ACC112 (cell line): ENCODE measurements at regions not wholly inside any gene's neighbourhood (a gene's known extent, or its start where the extent isn't known, plus 50 kb on each side); places are given as distances from the start of the nearest gene placed in this dataset.
A peak's percentile ranks its signal among the peaks of the same experiment; 100 is the strongest.

ENCODE experiments used
- H2AFZ ChIP-seq: fragments of 200-600 bp; sonication (generic); one replicate; pipeline ENCODE4 v1.6.0; 2017; ENCODE audit warnings: antibody characterized with exemption, low read length; ENCODE audit not compliant: unreplicated experiment
- H3K27ac ChIP-seq: fragments of 200-600 bp; sonication (generic); 2 replicates; pipeline ENCODE4 v1.5.1; 2014; ENCODE audit warnings: low read depth, mild to moderate bottlenecking, antibody characterized with exemption, low read length, moderate library complexity
- H3K27me3 ChIP-seq: fragments of 200-600 bp; sonication (generic); 2 replicates; pipeline ENCODE4 v1.6.1; 2014; ENCODE audit warnings: mild to moderate bottlenecking, antibody characterized with exemption, low read length, moderate library complexity, mixed read lengths; ENCODE audit not compliant: insufficient read depth
- H3K36me3 ChIP-seq: fragments of 200-600 bp; sonication (generic); 2 replicates; pipeline ENCODE4 v1.6.1; 2016; ENCODE audit warnings: mild to moderate bottlenecking, antibody characterized with exemption, low read length, moderate library complexity, mixed read lengths; ENCODE audit not compliant: insufficient read depth
- H3K4me1 ChIP-seq: fragments of 200-600 bp; sonication (generic); one replicate; pipeline ENCODE4 v1.6.1; 2016; ENCODE audit warnings: low read length, mixed read lengths; ENCODE audit not compliant: insufficient read depth, unreplicated experiment, control insufficient read depth
- H3K4me3 ChIP-seq: fragments of 200-600 bp; sonication (generic); 2 replicates; pipeline ENCODE4 v1.5.1; 2014; ENCODE audit warnings: mild to moderate bottlenecking, low read depth, low read length
- H3K79me2 ChIP-seq: fragments of 200-600 bp; sonication (generic); one replicate; pipeline ENCODE4 v1.6.0; 2016; ENCODE audit warnings: low read length; ENCODE audit not compliant: control insufficient read depth, unreplicated experiment, insufficient read depth

GRCh38 chr4:66357316-66357715 is 687.0 kb upstream of the EPHA5 start:
- Histone ChIP-seq H3K27ac (no peak overlapping the region), H3K4me3 (no peak overlapping the region), H3K79me2 (no peaks in the 10 kb centered on the region), H3K4me1 (peaks cover 3% of the 10 kb centered on the region), H3K36me3 (no peaks in the 10 kb centered on the region), H3K27me3 (no peaks in the 10 kb centered on the region), H2AFZ (peak overlapping the region; percentile 6)

GRCh38 chr4:66355328-66355727 is 685.0 kb upstream of the EPHA5 start:
- no peaks in the 10 kb centered on the region for H3K79me2 ChIP-seq
- no peak overlapping the region for H3K4me3 ChIP-seq
- no peak overlapping the region for H3K27ac ChIP-seq

GRCh38 chr4:66351761-66352160 is 681.5 kb upstream of the EPHA5 start:
- no peaks in the 10 kb centered on the region for H3K27me3 ChIP-seq
- peaks cover 9% of the 10 kb centered on the region for H3K4me1 ChIP-seq
- no peak overlapping the region for H2AFZ ChIP-seq
- no peaks in the 10 kb centered on the region for H3K79me2 ChIP-seq
- H3K36me3 ChIP-seq: no peaks in the 10 kb centered on the region
- no peak overlapping the region for H3K27ac ChIP-seq
- H3K4me3 ChIP-seq: no peak overlapping the region

More at GRCh38 chr4:66355328-66355727, 685.0 kb upstream of the EPHA5 start:
- Histone ChIP-seq H3K4me1 (peaks cover 13% of the 10 kb centered on the region), H2AFZ (no peak overlapping the region), H3K27me3 (no peaks in the 10 kb centered on the region), H3K36me3 (no peaks in the 10 kb centered on the region)

- no peaks in the 10 kb centered on the region for H3K27me3 ChIP-seq
- no peak overlapping the region for H3K27ac ChIP-seq
- H3K79me2 ChIP-seq: no peaks in the 10 kb centered on the region
- no peak overlapping the region for H3K4me3 ChIP-seq
- H2AFZ ChIP-seq: no peak overlapping the region
- H3K36me3 ChIP-seq: no peaks in the 10 kb centered on the region
- H3K4me1 ChIP-seq: no peaks in the 10 kb centered on the region
Measured at GRCh38 chr4:66340286-66340893, 670.1 kb upstream of the EPHA5 start.

- no peaks in the 10 kb centered on the region for H3K4me1 ChIP-seq
- H3K4me3 ChIP-seq: no peak overlapping the region
- H3K27ac ChIP-seq: no peak overlapping the region
- no peak overlapping the region for H2AFZ ChIP-seq
- H3K79me2 ChIP-seq: no peaks in the 10 kb centered on the region
- no peaks in the 10 kb centered on the region for H3K27me3 ChIP-seq
- H3K36me3 ChIP-seq: no peaks in the 10 kb centered on the region
Measured at GRCh38 chr4:66339007-66339406, 668.7 kb upstream of the EPHA5 start.

GRCh38 chr4:66331761-66332160 is 661.5 kb upstream of the EPHA5 start:
- H2AFZ ChIP-seq: no peak overlapping the region
- H3K79me2 ChIP-seq: no peaks in the 10 kb centered on the region
- no peaks in the 10 kb centered on the region for H3K36me3 ChIP-seq
- H3K4me3 ChIP-seq: no peak overlapping the region
- H3K27ac ChIP-seq: no peak overlapping the region
- peaks cover 4% of the 10 kb centered on the region for H3K4me1 ChIP-seq
- H3K27me3 ChIP-seq: no peaks in the 10 kb centered on the region

- no peaks in the 10 kb centered on the region for H3K79me2 ChIP-seq
- no peak overlapping the region for H3K4me3 ChIP-seq
- H3K27me3 ChIP-seq: no peaks in the 10 kb centered on the region
- peaks cover 4% of the 10 kb centered on the region for H3K4me1 ChIP-seq
- H3K27ac ChIP-seq: no peak overlapping the region
- H2AFZ ChIP-seq: no peak overlapping the region
- no peaks in the 10 kb centered on the region for H3K36me3 ChIP-seq
Measured at GRCh38 chr4:66330125-66330524, 659.8 kb upstream of the EPHA5 start.

- Histone ChIP-seq H3K27ac (no peak overlapping the region), H3K27me3 (no peaks in the 10 kb centered on the region), H3K79me2 (no peaks in the 10 kb centered on the region), H3K4me3 (no peak overlapping the region), H3K4me1 (peaks cover 4% of the 10 kb centered on the region), H2AFZ (no peak overlapping the region), H3K36me3 (no peaks in the 10 kb centered on the region)
Measured at GRCh38 chr4:66328803-66329574, 658.7 kb upstream of the EPHA5 start.

- Histone ChIP-seq H3K27me3 (no peaks in the 10 kb centered on the region), H3K4me3 (no peak overlapping the region), H3K4me1 (no peaks in the 10 kb centered on the region), H2AFZ (no peak overlapping the region), H3K27ac (no peak overlapping the region), H3K79me2 (no peaks in the 10 kb centered on the region), H3K36me3 (no peaks in the 10 kb centered on the region)
Measured at GRCh38 chr4:66307641-66308438, 637.6 kb upstream of the EPHA5 start.

GRCh38 chr4:66300336-66300934 is 630.1 kb upstream of the EPHA5 start:
- peak overlapping the region; percentile 3 for H2AFZ ChIP-seq
- H3K4me3 ChIP-seq: no peak overlapping the region
- H3K27me3 ChIP-seq: no peaks in the 10 kb centered on the region
- no peak overlapping the region for H3K27ac ChIP-seq
- peaks cover 7% of the 10 kb centered on the region for H3K4me1 ChIP-seq
- no peaks in the 10 kb centered on the region for H3K36me3 ChIP-seq
- H3K79me2 ChIP-seq: no peaks in the 10 kb centered on the region
